ENCODE measurements at regions not wholly inside any gene's neighbourhood (a gene's known extent, or its start where the extent isn't known, plus 50 kb on each side); places are given as distances from the start of the nearest gene placed in this dataset.

DNA sequence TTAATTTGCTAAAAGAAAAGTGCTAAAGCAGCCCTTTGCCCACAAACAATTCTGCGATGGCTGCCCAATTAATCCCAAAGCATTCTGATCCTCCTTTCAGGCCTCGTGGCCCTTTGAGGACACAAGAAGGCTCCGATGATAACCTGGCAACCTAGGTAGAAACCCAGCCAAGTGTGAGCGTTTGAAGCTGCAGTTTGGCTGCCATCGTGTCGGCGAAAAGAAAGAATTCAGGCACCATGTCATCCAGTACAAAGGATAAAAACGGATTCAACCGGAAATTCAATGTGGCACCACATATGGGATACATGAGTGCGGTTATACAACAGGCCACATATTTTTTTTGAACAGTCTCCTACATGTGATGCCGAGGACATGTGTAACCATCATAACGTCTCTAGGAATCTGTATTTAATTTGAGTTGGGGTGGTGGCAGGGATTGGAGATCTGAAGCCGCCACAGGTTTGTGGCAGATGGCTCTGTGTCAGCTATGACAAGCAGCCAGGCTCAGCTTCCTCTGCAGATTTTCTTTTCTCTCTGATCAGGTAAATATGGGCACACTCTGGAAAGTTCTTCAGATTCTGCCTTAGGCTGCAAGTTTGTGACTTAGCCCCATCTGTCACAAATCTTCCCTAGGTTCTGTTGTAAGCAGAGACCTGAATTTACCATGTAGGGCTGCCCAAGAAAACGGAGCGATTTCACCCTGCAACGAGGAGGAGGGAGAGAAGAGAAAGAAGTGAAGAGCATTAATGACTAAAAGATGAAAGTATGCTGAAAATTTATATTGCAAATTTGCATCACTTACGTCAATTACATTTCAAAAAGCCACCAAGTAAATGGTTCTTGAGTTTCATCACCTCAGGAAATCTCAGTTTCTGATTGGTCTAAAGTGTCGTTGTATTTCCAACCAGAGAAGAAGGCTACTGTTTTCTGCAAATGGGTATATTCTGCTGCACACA is 573.2 kb downstream of the ZEB2 start:
- no peak overlapping the region for H3K4me3 ChIP-seq
- H3K27me3 ChIP-seq (ENCODE audit: low read depth), result no peaks in the 10 kb centered on the region
- H3K4me1 ChIP-seq, result no peaks in the 10 kb centered on the region
- in situ Hi-C loops (cut with MboI; ENCODE audit: low sequenced_read_pairs), result no loop called here
- no peaks in the 10 kb centered on the region for H3K9me3 ChIP-seq
- DNase-seq (ENCODE audit: low spot score in 2 of 2), result peak in 1 of 2 experiments; percentile 98
- no peaks in the 10 kb centered on the region for H3K36me3 ChIP-seq (replicated peaks)

- peaks cover 3% of the 10 kb centered on the region; the same call in 1 of the 2 replicates for H3K27me3 ChIP-seq (ENCODE audit: low read depth)
- no peaks in the 10 kb centered on the region for H3K36me3 ChIP-seq (replicated peaks)
- peaks cover 4% of the 10 kb centered on the region; the same call in 1 of the 2 replicates for H3K4me1 ChIP-seq
- DNase-seq (ENCODE audit: low spot score in 2 of 2), result no peak
- H3K9me3 ChIP-seq, result no peaks in the 10 kb centered on the region
- in situ Hi-C loops (cut with MboI; ENCODE audit: low sequenced_read_pairs), result no loop called here
- H3K4me3 ChIP-seq, result no peak overlapping the region
These were observed 577.4 kb downstream of the ZEB2 start for GRCh38 chr2:143942486-143942885.

DNA sequence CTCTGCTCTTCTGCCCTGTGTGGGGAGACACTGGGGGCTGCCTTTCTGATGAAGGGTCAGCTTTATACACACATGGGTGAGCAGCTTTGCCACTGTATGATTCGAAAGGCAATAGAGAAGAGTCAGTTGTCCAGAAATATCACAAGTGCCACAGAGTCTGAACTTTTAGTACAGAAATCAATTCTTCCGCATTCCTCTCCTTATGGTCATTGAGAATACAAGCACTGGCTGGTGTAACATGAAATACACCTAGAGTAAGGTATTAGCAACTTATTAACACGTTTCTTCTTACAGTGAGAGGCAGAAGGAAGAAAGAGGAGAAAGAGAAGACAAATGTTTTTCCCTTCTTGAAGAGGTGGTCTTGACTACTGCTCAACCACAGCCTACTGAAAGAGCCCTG is 579.2 kb downstream of the ZEB2 start:
- no peak for DNase-seq (ENCODE audit: low spot score in 2 of 2)
- Histone ChIP-seq H3K36me3 (replicated peaks) (no peaks in the 10 kb centered on the region), H3K27me3 (ENCODE audit: low read depth) (peaks cover 3% of the 10 kb centered on the region; the same call in 1 of the 2 replicates), H3K4me3 (no peak overlapping the region), H3K9me3 (no peaks in the 10 kb centered on the region), H3K4me1 (peaks cover 4% of the 10 kb centered on the region; the same call in 1 of the 2 replicates)
- in situ Hi-C loops (cut with MboI; ENCODE audit: low sequenced_read_pairs), result no loop called here

GRCh38 chr2:143939626-143940330 is 580.1 kb downstream of the ZEB2 start:
- Histone ChIP-seq H3K9me3 (no peaks in the 10 kb centered on the region), H3K36me3 (replicated peaks) (no peaks in the 10 kb centered on the region), H3K4me3 (no peak overlapping the region), H3K4me1 (peaks cover 4% of the 10 kb centered on the region; the same call in 1 of the 2 replicates), H3K27me3 (ENCODE audit: low read depth) (peaks cover 3% of the 10 kb centered on the region; the same call in 1 of the 2 replicates)
- in situ Hi-C loops (cut with MboI; ENCODE audit: low sequenced_read_pairs), result no loop called here
- no peak for DNase-seq (ENCODE audit: low spot score in 2 of 2)

GRCh38 chr2:143937723-143938350 is 582.1 kb downstream of the ZEB2 start:
- Histone ChIP-seq H3K4me1 (peaks cover 4% of the 10 kb centered on the region; the same call in 1 of the 2 replicates), H3K4me3 (peak overlapping the region; percentile 18), H3K27me3 (ENCODE audit: low read depth) (peaks cover 3% of the 10 kb centered on the region; the same call in 1 of the 2 replicates), H3K9me3 (no peaks in the 10 kb centered on the region), H3K36me3 (replicated peaks) (no peaks in the 10 kb centered on the region)
- peak in 1 of 2 experiments; percentile 24 for DNase-seq (ENCODE audit: low spot score in 2 of 2)
- in situ Hi-C loops (cut with MboI; ENCODE audit: low sequenced_read_pairs), result no loop called here

GRCh38 chr2:143936848-143937722 is 582.8 kb downstream of the ZEB2 start:
- Histone ChIP-seq H3K27me3 (ENCODE audit: low read depth) (peaks cover 3% of the 10 kb centered on the region; the same call in 1 of the 2 replicates), H3K4me3 (peak overlapping the region; percentile 18), H3K36me3 (replicated peaks) (no peaks in the 10 kb centered on the region), H3K4me1 (peaks cover 4% of the 10 kb centered on the region; the same call in 1 of the 2 replicates), H3K9me3 (no peaks in the 10 kb centered on the region)
- DNase-seq (ENCODE audit: low spot score in 2 of 2), result peak; percentile 17 to 52
- in situ Hi-C loops (cut with MboI; ENCODE audit: low sequenced_read_pairs), result no loop called here

GRCh38 chr2:143936538-143936847 is 583.4 kb downstream of the ZEB2 start:
- in situ Hi-C loops (cut with MboI; ENCODE audit: low sequenced_read_pairs), result no loop called here
- no peak overlapping the region for H3K4me3 ChIP-seq
- peaks cover 4% of the 10 kb centered on the region; the same call in 1 of the 2 replicates for H3K4me1 ChIP-seq
- no peaks in the 10 kb centered on the region for H3K9me3 ChIP-seq
- no peak for DNase-seq (ENCODE audit: low spot score in 2 of 2)
- no peaks in the 10 kb centered on the region for H3K36me3 ChIP-seq (replicated peaks)
- H3K27me3 ChIP-seq (ENCODE audit: low read depth), result peaks cover 3% of the 10 kb centered on the region; the same call in 1 of the 2 replicates

GRCh38 chr2:143935482-143935752 is 584.5 kb downstream of the ZEB2 start:
- in situ Hi-C loops (cut with MboI; ENCODE audit: low sequenced_read_pairs), result no loop called here
- DNase-seq (ENCODE audit: low spot score in 2 of 2), result no peak
- Histone ChIP-seq H3K4me1 (peaks cover 4% of the 10 kb centered on the region; the same call in 1 of the 2 replicates), H3K9me3 (no peaks in the 10 kb centered on the region), H3K4me3 (no peak overlapping the region), H3K36me3 (replicated peaks) (no peaks in the 10 kb centered on the region), H3K27me3 (ENCODE audit: low read depth) (peaks cover 3% of the 10 kb centered on the region; the same call in 1 of the 2 replicates)

- H3K4me1 ChIP-seq, result peaks cover 4% of the 10 kb centered on the region; the same call in 1 of the 2 replicates
- H3K9me3 ChIP-seq, result no peaks in the 10 kb centered on the region
- in situ Hi-C loops (cut with MboI; ENCODE audit: low sequenced_read_pairs), result no loop called here
- H3K27me3 ChIP-seq (ENCODE audit: low read depth), result peaks cover 3% of the 10 kb centered on the region; the same call in 1 of the 2 replicates
- H3K36me3 ChIP-seq (replicated peaks), result no peaks in the 10 kb centered on the region
- no peak overlapping the region for H3K4me3 ChIP-seq
- DNase-seq (ENCODE audit: low spot score in 2 of 2), result no peak
These were observed 585.1 kb downstream of the ZEB2 start for GRCh38 chr2:143934626-143935481.

DNA sequence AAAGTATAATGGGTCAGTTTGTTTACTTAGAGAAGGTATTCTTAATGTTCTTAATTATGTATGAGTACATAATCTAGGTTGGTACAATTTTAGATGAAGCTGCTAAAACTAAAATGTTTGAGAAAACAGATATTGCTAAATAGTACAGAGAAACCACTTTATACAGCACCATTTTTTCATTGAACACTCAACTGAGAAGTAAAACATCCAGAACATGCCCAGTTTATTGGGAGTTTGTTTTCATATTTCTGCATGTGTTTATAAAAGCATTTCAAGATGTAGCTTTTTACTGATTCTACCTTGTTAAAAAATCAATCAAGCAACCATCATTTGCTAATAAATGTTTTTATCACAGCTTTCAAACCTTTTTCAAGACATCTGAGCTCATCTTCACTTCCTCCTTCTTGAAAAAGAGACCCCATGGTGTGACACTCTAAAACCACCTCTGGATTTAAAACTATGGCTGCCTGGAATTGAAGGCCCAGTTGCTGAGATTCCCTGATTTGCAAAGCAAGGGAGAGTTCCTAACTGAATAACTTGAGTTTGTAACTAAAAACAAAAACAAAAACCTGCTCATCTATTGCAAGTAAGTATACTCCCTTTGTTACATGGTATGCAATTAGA is 585.9 kb downstream of the ZEB2 start:
- Histone ChIP-seq H3K4me1 (no peaks in the 10 kb centered on the region; the same call in 1 of the 2 replicates), H3K9me3 (no peaks in the 10 kb centered on the region), H3K4me3 (no peak overlapping the region), H3K36me3 (replicated peaks) (no peaks in the 10 kb centered on the region), H3K27me3 (ENCODE audit: low read depth) (no peaks in the 10 kb centered on the region)
- in situ Hi-C loops (cut with MboI; ENCODE audit: low sequenced_read_pairs), result no loop called here
- DNase-seq (ENCODE audit: low spot score in 2 of 2), result no peak

DNA sequence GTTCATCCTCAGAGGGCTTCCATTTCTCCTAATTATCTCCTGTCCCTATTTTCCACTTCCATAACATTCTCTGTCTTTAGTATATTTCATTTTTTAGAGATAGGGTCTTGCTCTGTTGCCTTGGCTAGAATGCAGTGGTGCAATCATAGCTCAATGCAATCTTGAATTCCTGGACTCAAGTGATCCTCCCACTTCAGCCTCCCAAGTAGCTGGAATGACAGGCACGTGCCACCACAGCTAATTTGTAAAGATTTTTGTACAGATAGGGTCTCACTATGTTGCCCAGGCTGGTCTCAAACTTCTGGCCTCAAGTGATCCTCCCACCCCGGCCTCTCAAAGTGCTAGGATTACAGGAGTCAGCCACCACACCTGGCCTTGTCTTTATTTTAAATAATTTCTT is 589.0 kb downstream of the ZEB2 start:
- H3K4me1 ChIP-seq, result no peaks in the 10 kb centered on the region
- H3K36me3 ChIP-seq (replicated peaks), result no peaks in the 10 kb centered on the region
- no peak for DNase-seq (ENCODE audit: low spot score in 2 of 2)
- H3K27me3 ChIP-seq (ENCODE audit: low read depth), result no peaks in the 10 kb centered on the region
- in situ Hi-C loops (cut with MboI; ENCODE audit: low sequenced_read_pairs), result no loop called here
- no peak overlapping the region for H3K4me3 ChIP-seq
- H3K9me3 ChIP-seq, result no peaks in the 10 kb centered on the region

- Histone ChIP-seq H3K27me3 (ENCODE audit: low read depth) (no peaks in the 10 kb centered on the region), H3K9me3 (peaks cover 3% of the 10 kb centered on the region; the same call in 1 of the 2 replicates), H3K4me1 (no peaks in the 10 kb centered on the region), H3K4me3 (no peak overlapping the region), H3K36me3 (replicated peaks) (no peaks in the 10 kb centered on the region)
- in situ Hi-C loops (cut with MboI; ENCODE audit: low sequenced_read_pairs), result no loop called here
- DNase-seq (ENCODE audit: low spot score in 2 of 2), result no peak
These were observed 591.3 kb downstream of the ZEB2 start for GRCh38 chr2:143928613-143929012.

All from HAP-1 (cell line).